ENCODE measurements at regions not wholly inside any gene's neighbourhood (a gene's known extent, or its start where the extent isn't known, plus 50 kb on each side); places are given as distances from the start of the nearest gene placed in this dataset.

DNA sequence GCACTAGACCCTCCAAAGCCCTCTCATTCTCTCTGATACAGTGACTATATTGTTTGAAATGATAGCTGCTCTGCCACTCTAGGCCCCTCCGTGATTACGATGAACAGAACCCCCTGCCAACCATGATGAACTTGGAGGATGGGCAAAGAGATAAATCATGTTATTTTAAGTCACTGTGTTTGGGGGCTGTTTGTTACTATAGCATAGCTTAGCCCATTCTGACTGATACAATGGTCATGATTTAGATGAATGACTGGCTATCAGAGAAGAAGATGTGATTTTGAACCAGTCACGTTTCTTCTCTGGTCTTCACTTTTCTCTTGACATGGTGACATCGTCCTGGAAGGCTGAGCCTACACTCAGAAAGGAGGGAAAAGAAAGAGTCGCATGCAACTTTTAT is 95.4 kb upstream of the HABP2 start (continued):
- TF ChIP-seq EZH2phosphoT487 (IDR thresholded peaks at IDR 0.05; ENCODE audit: unreplicated experiment) (no peak), JUNB (IDR thresholded peaks at IDR 0.05; ENCODE audit: unreplicated experiment) (no peak), POLR2AphosphoS5 (IDR thresholded peaks at IDR 0.05; ENCODE audit: low read depth) (no peak), ZNF331 (CRISPR knock-in tag; IDR thresholded peaks at IDR 0.05; ENCODE audit: low read depth) (no peak), ZNF114 (CRISPR knock-in tag; IDR thresholded peaks at IDR 0.05) (no peak), NANOG (IDR thresholded peaks at IDR 0.05; ENCODE audit: borderline replicate concordance) (no peak)
- TF ChIP-seq, protein P1, sequence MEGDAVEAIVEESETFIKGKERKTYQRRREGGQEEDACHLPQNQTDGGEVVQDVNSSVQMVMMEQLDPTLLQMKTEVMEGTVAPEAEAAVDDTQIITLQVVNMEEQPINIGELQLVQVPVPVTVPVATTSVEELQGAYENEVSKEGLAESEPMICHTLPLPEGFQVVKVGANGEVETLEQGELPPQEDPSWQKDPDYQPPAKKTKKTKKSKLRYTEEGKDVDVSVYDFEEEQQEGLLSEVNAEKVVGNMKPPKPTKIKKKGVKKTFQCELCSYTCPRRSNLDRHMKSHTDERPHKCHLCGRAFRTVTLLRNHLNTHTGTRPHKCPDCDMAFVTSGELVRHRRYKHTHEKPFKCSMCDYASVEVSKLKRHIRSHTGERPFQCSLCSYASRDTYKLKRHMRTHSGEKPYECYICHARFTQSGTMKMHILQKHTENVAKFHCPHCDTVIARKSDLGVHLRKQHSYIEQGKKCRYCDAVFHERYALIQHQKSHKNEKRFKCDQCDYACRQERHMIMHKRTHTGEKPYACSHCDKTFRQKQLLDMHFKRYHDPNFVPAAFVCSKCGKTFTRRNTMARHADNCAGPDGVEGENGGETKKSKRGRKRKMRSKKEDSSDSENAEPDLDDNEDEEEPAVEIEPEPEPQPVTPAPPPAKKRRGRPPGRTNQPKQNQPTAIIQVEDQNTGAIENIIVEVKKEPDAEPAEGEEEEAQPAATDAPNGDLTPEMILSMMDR (conservative IDR thresholded peaks at IDR 0.05; ENCODE audit: low read depth in 2 of 2): no peak
- TF ChIP-seq, protein P2, sequence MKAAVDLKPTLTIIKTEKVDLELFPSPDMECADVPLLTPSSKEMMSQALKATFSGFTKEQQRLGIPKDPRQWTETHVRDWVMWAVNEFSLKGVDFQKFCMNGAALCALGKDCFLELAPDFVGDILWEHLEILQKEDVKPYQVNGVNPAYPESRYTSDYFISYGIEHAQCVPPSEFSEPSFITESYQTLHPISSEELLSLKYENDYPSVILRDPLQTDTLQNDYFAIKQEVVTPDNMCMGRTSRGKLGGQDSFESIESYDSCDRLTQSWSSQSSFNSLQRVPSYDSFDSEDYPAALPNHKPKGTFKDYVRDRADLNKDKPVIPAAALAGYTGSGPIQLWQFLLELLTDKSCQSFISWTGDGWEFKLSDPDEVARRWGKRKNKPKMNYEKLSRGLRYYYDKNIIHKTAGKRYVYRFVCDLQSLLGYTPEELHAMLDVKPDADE (IDR thresholded peaks at IDR 0.05): no peak

DNA sequence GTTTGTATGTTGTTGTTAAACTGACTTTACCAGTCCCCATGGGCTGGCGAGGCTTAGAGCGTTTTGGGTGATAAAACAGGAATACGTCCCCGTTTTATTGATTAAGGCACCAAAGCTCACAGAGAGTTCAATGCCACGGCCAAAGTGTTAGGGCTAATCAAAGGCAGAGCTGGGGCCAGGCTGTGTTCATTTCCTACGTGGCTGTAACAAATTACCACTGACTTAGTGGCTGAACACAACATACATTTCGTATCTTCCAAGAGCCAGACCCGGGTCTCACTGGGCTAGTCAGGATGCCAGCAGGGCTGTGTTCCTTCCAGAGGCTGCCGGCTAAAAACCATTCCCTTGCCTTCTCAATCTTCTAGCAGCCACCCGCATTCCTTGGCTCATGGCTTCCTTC is 94.4 kb upstream of the HABP2 start:
- ATAC-seq: no peak
- TF ChIP-seq, protein P1 (conservative IDR thresholded peaks at IDR 0.05; ENCODE audit: low read depth in 2 of 2): no peak
- no peak for TF ChIP-seq ZNF114 (CRISPR knock-in tag; IDR thresholded peaks at IDR 0.05)
- TF ChIP-seq, protein P3, sequence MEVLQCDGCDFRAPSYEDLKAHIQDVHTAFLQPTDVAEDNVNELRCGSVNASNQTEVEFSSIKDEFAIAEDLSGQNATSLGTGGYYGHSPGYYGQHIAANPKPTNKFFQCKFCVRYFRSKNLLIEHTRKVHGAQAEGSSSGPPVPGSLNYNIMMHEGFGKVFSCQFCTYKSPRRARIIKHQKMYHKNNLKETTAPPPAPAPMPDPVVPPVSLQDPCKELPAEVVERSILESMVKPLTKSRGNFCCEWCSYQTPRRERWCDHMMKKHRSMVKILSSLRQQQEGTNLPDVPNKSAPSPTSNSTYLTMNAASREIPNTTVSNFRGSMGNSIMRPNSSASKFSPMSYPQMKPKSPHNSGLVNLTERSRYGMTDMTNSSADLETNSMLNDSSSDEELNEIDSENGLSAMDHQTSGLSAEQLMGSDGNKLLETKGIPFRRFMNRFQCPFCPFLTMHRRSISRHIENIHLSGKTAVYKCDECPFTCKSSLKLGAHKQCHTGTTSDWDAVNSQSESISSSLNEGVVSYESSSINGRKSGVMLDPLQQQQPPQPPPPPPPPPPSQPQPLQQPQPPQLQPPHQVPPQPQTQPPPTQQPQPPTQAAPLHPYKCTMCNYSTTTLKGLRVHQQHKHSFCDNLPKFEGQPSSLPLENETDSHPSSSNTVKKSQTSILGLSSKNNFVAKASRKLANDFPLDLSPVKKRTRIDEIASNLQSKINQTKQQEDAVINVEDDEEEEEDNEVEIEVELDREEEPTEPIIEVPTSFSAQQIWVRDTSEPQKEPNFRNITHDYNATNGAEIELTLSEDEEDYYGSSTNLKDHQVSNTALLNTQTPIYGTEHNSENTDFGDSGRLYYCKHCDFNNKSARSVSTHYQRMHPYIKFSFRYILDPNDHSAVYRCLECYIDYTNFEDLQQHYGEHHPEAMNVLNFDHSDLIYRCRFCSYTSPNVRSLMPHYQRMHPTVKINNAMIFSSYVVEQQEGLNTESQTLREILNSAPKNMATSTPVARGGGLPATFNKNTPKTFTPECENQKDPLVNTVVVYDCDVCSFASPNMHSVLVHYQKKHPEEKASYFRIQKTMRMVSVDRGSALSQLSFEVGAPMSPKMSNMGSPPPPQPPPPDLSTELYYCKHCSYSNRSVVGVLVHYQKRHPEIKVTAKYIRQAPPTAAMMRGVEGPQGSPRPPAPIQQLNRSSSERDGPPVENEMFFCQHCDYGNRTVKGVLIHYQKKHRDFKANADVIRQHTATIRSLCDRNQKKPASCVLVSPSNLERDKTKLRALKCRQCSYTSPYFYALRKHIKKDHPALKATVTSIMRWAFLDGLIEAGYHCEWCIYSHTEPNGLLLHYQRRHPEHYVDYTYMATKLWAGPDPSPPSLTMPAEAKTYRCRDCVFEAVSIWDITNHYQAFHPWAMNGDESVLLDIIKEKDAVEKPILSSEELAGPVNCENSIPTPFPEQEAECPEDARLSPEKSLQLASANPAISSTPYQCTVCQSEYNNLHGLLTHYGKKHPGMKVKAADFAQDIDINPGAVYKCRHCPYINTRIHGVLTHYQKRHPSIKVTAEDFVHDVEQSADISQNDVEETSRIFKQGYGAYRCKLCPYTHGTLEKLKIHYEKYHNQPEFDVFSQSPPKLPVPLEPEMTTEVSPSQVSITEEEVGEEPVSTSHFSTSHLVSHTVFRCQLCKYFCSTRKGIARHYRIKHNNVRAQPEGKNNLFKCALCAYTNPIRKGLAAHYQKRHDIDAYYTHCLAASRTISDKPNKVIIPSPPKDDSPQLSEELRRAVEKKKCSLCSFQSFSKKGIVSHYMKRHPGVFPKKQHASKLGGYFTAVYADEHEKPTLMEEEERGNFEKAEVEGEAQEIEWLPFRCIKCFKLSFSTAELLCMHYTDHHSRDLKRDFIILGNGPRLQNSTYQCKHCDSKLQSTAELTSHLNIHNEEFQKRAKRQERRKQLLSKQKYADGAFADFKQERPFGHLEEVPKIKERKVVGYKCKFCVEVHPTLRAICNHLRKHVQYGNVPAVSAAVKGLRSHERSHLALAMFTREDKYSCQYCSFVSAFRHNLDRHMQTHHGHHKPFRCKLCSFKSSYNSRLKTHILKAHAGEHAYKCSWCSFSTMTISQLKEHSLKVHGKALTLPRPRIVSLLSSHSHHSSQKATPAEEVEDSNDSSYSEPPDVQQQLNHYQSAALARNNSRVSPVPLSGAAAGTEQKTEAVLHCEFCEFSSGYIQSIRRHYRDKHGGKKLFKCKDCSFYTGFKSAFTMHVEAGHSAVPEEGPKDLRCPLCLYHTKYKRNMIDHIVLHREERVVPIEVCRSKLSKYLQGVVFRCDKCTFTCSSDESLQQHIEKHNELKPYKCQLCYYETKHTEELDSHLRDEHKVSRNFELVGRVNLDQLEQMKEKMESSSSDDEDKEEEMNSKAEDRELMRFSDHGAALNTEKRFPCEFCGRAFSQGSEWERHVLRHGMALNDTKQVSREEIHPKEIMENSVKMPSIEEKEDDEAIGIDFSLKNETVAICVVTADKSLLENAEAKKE (CRISPR knock-in tag; IDR thresholded peaks at IDR 0.05): no peak
- no peak for TF ChIP-seq POLR2AphosphoS5 (IDR thresholded peaks at IDR 0.05; ENCODE audit: low read depth)
- TF ChIP-seq, protein P4, sequence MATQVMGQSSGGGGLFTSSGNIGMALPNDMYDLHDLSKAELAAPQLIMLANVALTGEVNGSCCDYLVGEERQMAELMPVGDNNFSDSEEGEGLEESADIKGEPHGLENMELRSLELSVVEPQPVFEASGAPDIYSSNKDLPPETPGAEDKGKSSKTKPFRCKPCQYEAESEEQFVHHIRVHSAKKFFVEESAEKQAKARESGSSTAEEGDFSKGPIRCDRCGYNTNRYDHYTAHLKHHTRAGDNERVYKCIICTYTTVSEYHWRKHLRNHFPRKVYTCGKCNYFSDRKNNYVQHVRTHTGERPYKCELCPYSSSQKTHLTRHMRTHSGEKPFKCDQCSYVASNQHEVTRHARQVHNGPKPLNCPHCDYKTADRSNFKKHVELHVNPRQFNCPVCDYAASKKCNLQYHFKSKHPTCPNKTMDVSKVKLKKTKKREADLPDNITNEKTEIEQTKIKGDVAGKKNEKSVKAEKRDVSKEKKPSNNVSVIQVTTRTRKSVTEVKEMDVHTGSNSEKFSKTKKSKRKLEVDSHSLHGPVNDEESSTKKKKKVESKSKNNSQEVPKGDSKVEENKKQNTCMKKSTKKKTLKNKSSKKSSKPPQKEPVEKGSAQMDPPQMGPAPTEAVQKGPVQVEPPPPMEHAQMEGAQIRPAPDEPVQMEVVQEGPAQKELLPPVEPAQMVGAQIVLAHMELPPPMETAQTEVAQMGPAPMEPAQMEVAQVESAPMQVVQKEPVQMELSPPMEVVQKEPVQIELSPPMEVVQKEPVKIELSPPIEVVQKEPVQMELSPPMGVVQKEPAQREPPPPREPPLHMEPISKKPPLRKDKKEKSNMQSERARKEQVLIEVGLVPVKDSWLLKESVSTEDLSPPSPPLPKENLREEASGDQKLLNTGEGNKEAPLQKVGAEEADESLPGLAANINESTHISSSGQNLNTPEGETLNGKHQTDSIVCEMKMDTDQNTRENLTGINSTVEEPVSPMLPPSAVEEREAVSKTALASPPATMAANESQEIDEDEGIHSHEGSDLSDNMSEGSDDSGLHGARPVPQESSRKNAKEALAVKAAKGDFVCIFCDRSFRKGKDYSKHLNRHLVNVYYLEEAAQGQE (IDR thresholded peaks at IDR 0.05; ENCODE audit: unreplicated experiment): no peak
- TF ChIP-seq STAT1 (IDR thresholded peaks at IDR 0.05; ENCODE audit: unreplicated experiment): no peak

More for the DNA sequence above, 94.4 kb upstream of the HABP2 start:
- Histone ChIP-seq H3K27ac (ENCODE audit: low read depth) (no peak overlapping the region), H3K79me2 (replicated peaks; ENCODE audit: insufficient read depth) (no peaks in the 10 kb centered on the region), H3K9me2 (ENCODE audit: insufficient read depth) (no peaks in the 10 kb centered on the region), H2AFZ (no peak overlapping the region), H3K4me3 (no peak overlapping the region), H3K4me1 (ENCODE audit: insufficient read depth) (no peaks in the 10 kb centered on the region), H3K27me3 (ENCODE audit: insufficient read depth) (no peaks in the 10 kb centered on the region), H3F3A (replicated peaks; ENCODE audit: low read depth) (no peaks in the 10 kb centered on the region), H4K20me1 (replicated peaks; ENCODE audit: insufficient read depth) (no peaks in the 10 kb centered on the region; the same call in 1 of the 2 replicates), H3K4me2 (no peak overlapping the region), H3K36me3 (ENCODE audit: insufficient read depth) (no peaks in the 10 kb centered on the region)
- H3K27me3 Mint-ChIP-seq (ENCODE audit: insufficient read depth, low read depth, poor library complexity): peaks cover 4% of the 10 kb centered on the region
- DNase-seq (ENCODE audit: low spot score): no peak
- H3K27ac Mint-ChIP-seq: no peak overlapping the region
- H3K36me3 Mint-ChIP-seq (ENCODE audit: low read depth): no peaks in the 10 kb centered on the region
- H3K9me3 Mint-ChIP-seq: no peaks in the 10 kb centered on the region; the same call in 2 of the 3 replicates
- H3K4me1 Mint-ChIP-seq: peaks cover 12% of the 10 kb centered on the region
- H3K4me3 Mint-ChIP-seq: no peak overlapping the region
